ENCODE measurements at regions not wholly inside any gene's neighbourhood (a gene's known extent, or its start where the extent isn't known, plus 50 kb on each side); places are given as distances from the start of the nearest gene placed in this dataset.

- 100% methylated on average over 1 of the region's 1 CpG for WGBS
- no peak for TF ChIP-seq POLR2A (IDR thresholded peaks at IDR 0.05)
- TF ChIP-seq POLR2AphosphoS5 (IDR thresholded peaks at IDR 0.05): no peak
- TF ChIP-seq, protein P1, sequence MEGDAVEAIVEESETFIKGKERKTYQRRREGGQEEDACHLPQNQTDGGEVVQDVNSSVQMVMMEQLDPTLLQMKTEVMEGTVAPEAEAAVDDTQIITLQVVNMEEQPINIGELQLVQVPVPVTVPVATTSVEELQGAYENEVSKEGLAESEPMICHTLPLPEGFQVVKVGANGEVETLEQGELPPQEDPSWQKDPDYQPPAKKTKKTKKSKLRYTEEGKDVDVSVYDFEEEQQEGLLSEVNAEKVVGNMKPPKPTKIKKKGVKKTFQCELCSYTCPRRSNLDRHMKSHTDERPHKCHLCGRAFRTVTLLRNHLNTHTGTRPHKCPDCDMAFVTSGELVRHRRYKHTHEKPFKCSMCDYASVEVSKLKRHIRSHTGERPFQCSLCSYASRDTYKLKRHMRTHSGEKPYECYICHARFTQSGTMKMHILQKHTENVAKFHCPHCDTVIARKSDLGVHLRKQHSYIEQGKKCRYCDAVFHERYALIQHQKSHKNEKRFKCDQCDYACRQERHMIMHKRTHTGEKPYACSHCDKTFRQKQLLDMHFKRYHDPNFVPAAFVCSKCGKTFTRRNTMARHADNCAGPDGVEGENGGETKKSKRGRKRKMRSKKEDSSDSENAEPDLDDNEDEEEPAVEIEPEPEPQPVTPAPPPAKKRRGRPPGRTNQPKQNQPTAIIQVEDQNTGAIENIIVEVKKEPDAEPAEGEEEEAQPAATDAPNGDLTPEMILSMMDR (IDR thresholded peaks at IDR 0.05): no peak
These were observed 129.2 kb upstream of the PAK3 start for GRCh38 chrX:110966839-110967238.

GRCh38 chrX:110966091-110966454 lies 129.9 kb upstream of the PAK3 start:
- Histone ChIP-seq H3K9me3 (no peaks in the 10 kb centered on the region), H3K27me3 (replicated peaks; ENCODE audit: insufficient read depth) (no peaks in the 10 kb centered on the region), H3K4me3 (no peak overlapping the region), H3K4me1 (replicated peaks) (no peaks in the 10 kb centered on the region), H3K27ac (no peak overlapping the region), H3K36me3 (no peaks in the 10 kb centered on the region)
- TF ChIP-seq POLR2A (IDR thresholded peaks at IDR 0.05): no peak
- TF ChIP-seq, protein P1 (IDR thresholded peaks at IDR 0.05): no peak
- TF ChIP-seq POLR2AphosphoS5 (IDR thresholded peaks at IDR 0.05): no peak
- intact Hi-C loops (cut with DNase I): no loop called here
- 90% methylated on average over 1 of the region's 1 CpG for WGBS
- no peak for DNase-seq (ENCODE audit: low spot score)

More at GRCh38 chrX:110966839-110967238, 129.2 kb upstream of the PAK3 start:
- intact Hi-C loops (cut with DNase I): no loop called here
- no peaks in the 10 kb centered on the region for H3K36me3 ChIP-seq
- no peaks in the 10 kb centered on the region for H3K9me3 ChIP-seq
- no peak overlapping the region for H3K4me3 ChIP-seq
- no peaks in the 10 kb centered on the region for H3K4me1 ChIP-seq (replicated peaks)
- DNase-seq (ENCODE audit: low spot score): no peak
- H3K27me3 ChIP-seq (replicated peaks; ENCODE audit: insufficient read depth): no peaks in the 10 kb centered on the region
- no peak overlapping the region for H3K27ac ChIP-seq

- Histone ChIP-seq H3K9me3 (no peaks in the 10 kb centered on the region), H3K4me3 (no peak overlapping the region), H3K36me3 (no peaks in the 10 kb centered on the region), H3K27me3 (replicated peaks; ENCODE audit: insufficient read depth) (no peaks in the 10 kb centered on the region), H3K27ac (no peak overlapping the region), H3K4me1 (replicated peaks) (no peaks in the 10 kb centered on the region)
- WGBS: 80% methylated on average over 4 of the region's 4 CpGs
- TF ChIP-seq POLR2AphosphoS5 (IDR thresholded peaks at IDR 0.05) (no peak), POLR2A (IDR thresholded peaks at IDR 0.05) (no peak)
- TF ChIP-seq, protein P1 (IDR thresholded peaks at IDR 0.05): no peak
- intact Hi-C loops (cut with DNase I): no loop called here
- DNase-seq (ENCODE audit: low spot score): no peak
These were observed 130.4 kb upstream of the PAK3 start for GRCh38 chrX:110965409-110966090.

GRCh38 chrX:110964786-110965185 lies 131.2 kb upstream of the PAK3 start:
- H3K9me3 ChIP-seq: no peaks in the 10 kb centered on the region
- no peak overlapping the region for H3K27ac ChIP-seq
- TF ChIP-seq POLR2A (IDR thresholded peaks at IDR 0.05): no peak
- no peak for TF ChIP-seq POLR2AphosphoS5 (IDR thresholded peaks at IDR 0.05)
- TF ChIP-seq, protein P1 (IDR thresholded peaks at IDR 0.05): no peak
- H3K27me3 ChIP-seq (replicated peaks; ENCODE audit: insufficient read depth): no peaks in the 10 kb centered on the region
- H3K4me3 ChIP-seq: no peak overlapping the region
- intact Hi-C loops (cut with DNase I): no loop called here
- H3K36me3 ChIP-seq: no peaks in the 10 kb centered on the region
- WGBS: 83% methylated on average over 3 of the region's 4 CpGs
- H3K4me1 ChIP-seq (replicated peaks): no peaks in the 10 kb centered on the region
- DNase-seq (ENCODE audit: low spot score): no peak

- TF ChIP-seq, protein P1 (IDR thresholded peaks at IDR 0.05): no peak
- TF ChIP-seq POLR2AphosphoS5 (IDR thresholded peaks at IDR 0.05): no peak
- no peak for TF ChIP-seq POLR2A (IDR thresholded peaks at IDR 0.05)
- no peak overlapping the region for H3K4me3 ChIP-seq
- H3K9me3 ChIP-seq: no peaks in the 10 kb centered on the region
- H3K4me1 ChIP-seq (replicated peaks): no peaks in the 10 kb centered on the region
- no peaks in the 10 kb centered on the region for H3K27me3 ChIP-seq (replicated peaks; ENCODE audit: insufficient read depth)
- DNase-seq (ENCODE audit: low spot score): no peak
- WGBS: 76% methylated on average over 2 of the region's 2 CpGs
- no peaks in the 10 kb centered on the region for H3K36me3 ChIP-seq
- H3K27ac ChIP-seq: no peak overlapping the region
- intact Hi-C loops (cut with DNase I): no loop called here
These were observed 133.5 kb upstream of the PAK3 start for GRCh38 chrX:110962451-110962850.

All from prostate gland (tissue), 2 donors.